ENCODE measurements at regions not wholly inside any gene's neighbourhood (a gene's known extent, or its start where the extent isn't known, plus 50 kb on each side); places are given as distances from the start of the nearest gene placed in this dataset.

DNA sequence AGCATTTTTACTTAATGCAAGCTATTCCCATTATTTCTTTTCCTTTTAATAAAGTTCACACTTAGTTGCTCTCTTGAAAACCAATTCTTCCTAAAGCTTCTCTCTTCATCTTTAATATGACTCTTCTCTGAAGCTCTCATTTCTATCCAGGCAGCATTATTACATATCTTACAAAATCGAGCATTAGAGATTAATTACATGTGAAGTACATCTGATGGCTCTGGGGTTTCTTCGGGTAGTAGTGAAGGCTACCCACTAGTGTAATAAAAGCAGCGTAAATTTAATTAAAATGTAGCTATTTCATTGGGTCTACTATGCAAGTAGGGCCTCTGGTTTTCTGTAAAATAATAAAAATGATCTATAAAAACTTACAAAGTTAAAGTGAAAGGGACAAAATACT lies 513.6 kb upstream of the DPH6 start:
- intact Hi-C loops (cut with DNase I; ENCODE audit: low total_unique reads) = no loop called here
- TF ChIP-seq POLR2A (IDR thresholded peaks at IDR 0.05) = no peak
- TF ChIP-seq, protein P1, sequence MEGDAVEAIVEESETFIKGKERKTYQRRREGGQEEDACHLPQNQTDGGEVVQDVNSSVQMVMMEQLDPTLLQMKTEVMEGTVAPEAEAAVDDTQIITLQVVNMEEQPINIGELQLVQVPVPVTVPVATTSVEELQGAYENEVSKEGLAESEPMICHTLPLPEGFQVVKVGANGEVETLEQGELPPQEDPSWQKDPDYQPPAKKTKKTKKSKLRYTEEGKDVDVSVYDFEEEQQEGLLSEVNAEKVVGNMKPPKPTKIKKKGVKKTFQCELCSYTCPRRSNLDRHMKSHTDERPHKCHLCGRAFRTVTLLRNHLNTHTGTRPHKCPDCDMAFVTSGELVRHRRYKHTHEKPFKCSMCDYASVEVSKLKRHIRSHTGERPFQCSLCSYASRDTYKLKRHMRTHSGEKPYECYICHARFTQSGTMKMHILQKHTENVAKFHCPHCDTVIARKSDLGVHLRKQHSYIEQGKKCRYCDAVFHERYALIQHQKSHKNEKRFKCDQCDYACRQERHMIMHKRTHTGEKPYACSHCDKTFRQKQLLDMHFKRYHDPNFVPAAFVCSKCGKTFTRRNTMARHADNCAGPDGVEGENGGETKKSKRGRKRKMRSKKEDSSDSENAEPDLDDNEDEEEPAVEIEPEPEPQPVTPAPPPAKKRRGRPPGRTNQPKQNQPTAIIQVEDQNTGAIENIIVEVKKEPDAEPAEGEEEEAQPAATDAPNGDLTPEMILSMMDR (IDR thresholded peaks at IDR 0.05) = no peak
- WGBS, 2 donors = 70 to 73% methylated on average over 3 of the region's 3 CpGs

DNA sequence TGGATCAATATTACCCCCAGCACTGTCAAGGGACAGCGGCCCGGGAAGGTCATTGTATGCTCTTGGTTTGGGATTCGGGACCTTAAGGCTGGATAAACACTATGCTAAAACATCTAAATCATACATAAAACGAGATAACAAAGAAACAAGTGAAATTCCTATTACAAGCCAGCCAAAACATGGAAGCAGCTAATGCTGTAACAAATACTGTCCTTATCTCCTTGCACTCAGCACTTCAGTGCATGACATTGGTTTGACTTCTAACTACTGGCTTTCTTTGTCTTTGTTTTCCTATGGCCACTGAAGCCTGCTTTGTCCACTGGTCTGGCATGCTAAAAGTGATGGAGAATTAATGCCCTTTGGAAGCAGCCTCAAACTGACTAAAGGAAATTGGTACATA lies 516.4 kb upstream of the DPH6 start:
- H3K4me3 ChIP-seq (ENCODE audit: low read depth, poor library complexity, severe bottlenecking) = no peak overlapping the region
- intact Hi-C loops (cut with DNase I; ENCODE audit: low total_unique reads) = no loop called here
- 83 to 90% methylated on average over 4 of the region's 4 CpGs for WGBS, 2 donors
- TF ChIP-seq POLR2A (IDR thresholded peaks at IDR 0.05) = no peak
- TF ChIP-seq, protein P1 (IDR thresholded peaks at IDR 0.05) = no peak
- DNase-seq (ENCODE audit: low spot score in 2 of 2) = no peak

More for the DNA sequence above, 513.6 kb upstream of the DPH6 start:
- no peak for DNase-seq (ENCODE audit: low spot score in 2 of 2)
- H3K4me3 ChIP-seq (ENCODE audit: low read depth, poor library complexity, severe bottlenecking) = no peak overlapping the region

DNA sequence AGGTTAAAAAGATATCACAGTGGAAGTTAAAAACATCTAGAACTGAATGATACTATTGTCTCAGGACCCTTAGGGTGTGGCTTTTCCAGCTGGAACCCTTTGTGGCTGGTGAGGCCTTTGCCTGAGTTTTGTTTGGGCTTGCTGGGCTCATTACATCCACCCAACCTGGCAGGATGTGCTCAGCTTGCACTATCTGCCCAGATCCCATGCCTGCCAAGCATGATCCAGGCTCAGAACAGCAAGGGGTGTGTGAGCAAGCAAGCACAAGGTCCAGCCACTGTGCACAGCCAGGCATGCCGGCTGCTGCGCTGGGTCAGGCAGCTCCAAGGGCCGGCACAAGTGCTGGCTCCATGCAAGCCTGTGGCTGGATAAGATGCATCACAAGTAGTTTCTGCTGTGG lies 512.7 kb upstream of the CDIN1 start:
- no peak for DNase-seq (ENCODE audit: low spot score in 2 of 2)
- intact Hi-C loops (cut with DNase I; ENCODE audit: low total_unique reads) = no loop called here
- TF ChIP-seq, protein P1 (IDR thresholded peaks at IDR 0.05) = no peak
- no peak for TF ChIP-seq POLR2A (IDR thresholded peaks at IDR 0.05)
- no peak overlapping the region for H3K4me3 ChIP-seq (ENCODE audit: low read depth, poor library complexity, severe bottlenecking)
- WGBS, 2 donors = 31 to 47% methylated on average over 3 of the region's 3 CpGs

DNA sequence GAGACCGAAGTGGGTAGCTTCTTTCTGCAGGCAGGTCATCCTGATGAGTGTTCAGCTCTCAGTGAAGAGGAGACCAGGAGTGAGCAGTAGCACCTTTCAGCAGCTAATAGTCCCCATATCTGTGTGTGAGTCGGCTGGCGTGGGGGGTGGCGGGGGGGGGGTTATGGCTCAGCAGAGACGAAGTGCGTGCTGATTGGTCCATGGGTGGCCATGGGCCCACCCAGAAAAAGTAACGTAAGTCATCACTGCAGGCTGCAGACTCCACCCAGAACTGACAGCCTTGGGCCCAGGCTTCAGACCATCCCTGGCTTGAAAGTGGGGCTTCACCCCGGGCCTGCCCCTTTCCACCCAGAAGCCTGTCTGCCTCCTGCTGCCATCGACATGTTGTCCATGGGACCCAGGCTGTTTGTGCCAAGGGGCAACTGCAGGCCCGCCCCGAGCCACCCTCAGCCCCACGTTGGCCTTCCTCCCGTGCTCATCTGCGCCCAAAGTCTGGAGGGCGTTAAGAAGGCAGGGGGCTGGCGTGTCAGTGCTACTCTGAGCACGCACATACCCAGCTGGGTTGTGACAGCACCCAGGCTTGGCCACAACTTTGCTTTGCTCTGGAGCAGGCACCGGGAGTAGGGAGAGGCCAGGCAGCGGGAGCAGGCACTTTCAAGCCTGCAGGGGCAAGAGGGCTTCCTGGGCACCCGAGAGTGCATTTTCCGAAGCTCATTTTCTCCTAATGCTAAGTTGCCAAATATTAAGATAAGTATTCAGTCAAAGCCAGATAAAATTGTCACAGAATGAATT lies 511.7 kb upstream of the CDIN1 start:
- no peak for TF ChIP-seq POLR2A (IDR thresholded peaks at IDR 0.05)
- TF ChIP-seq, protein P1 (IDR thresholded peaks at IDR 0.05) = no peak
- DNase-seq (ENCODE audit: low spot score in 2 of 2) = no peak
- WGBS, 2 donors = 76 to 78% methylated on average over 19 to 21 of the region's 21 CpGs
- intact Hi-C loops (cut with DNase I; ENCODE audit: low total_unique reads) = no loop called here
- no peak overlapping the region for H3K4me3 ChIP-seq (ENCODE audit: low read depth, poor library complexity, severe bottlenecking)

DNA sequence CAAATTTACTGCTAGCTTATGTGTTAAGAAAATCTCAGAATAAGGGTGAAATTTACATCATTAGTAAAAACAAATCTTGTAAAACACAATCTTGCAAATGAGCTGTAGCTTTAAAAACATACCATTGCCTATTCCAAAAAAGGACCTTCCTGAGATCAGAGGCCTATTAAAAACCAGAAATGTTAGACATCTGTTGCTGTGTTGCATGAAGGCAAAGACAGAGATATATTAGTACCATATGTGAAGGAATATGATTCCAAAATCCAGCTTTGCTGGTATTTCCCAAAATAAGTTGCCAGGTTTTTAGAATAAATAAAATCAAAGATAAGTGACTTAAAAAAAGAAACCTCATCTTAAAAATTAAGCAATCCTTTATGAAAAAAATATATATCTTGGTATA lies 504.1 kb upstream of the CDIN1 start:
- TF ChIP-seq, protein P1 (IDR thresholded peaks at IDR 0.05) = no peak
- no peak for TF ChIP-seq POLR2A (IDR thresholded peaks at IDR 0.05)
- intact Hi-C loops (cut with DNase I; ENCODE audit: low total_unique reads) = no loop called here
- H3K4me3 ChIP-seq (ENCODE audit: low read depth, poor library complexity, severe bottlenecking) = no peak overlapping the region
- DNase-seq (ENCODE audit: low spot score in 2 of 2) = no peak

DNA sequence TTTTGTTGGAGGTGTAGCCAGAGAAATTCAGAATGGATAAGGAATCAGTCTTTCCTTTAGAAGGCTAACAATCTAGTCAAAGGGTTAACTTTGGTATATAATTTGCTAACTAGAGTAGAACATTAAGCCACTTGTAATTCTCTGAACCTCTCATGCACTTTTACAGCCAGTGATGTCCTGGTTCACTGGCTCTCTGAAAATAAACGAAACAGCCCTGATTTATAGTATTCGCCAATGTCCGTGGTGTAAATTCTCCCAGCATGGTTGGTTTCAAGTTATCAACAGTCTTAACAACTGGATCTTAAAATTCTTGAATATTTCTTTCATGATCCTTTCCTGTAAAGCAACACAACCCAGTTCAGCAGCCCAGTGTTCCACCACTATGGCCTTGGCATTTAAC lies 500.4 kb upstream of the CDIN1 start:
- intact Hi-C loops (cut with DNase I; ENCODE audit: low total_unique reads) = no loop called here
- no peak overlapping the region for H3K4me3 ChIP-seq (ENCODE audit: low read depth, poor library complexity, severe bottlenecking)
- 65 to 67% methylated on average over 3 of the region's 3 CpGs for WGBS, 2 donors
- TF ChIP-seq POLR2A (IDR thresholded peaks at IDR 0.05) = no peak
- TF ChIP-seq, protein P1 (IDR thresholded peaks at IDR 0.05) = no peak
- DNase-seq (ENCODE audit: low spot score in 2 of 2) = no peak

All from lower leg skin (tissue), 4 donors.